GM12892 (cell line): ENCODE measurements at regions not wholly inside any gene's neighbourhood (a gene's known extent, or its start where the extent isn't known, plus 50 kb on each side); places are given as distances from the start of the nearest gene placed in this dataset.

Experiments
- POLR2A ChIP-seq: IDR thresholded peaks from 2 replicates; pipeline ENCODE4 v1.6.1; 2011; ENCODE audit warnings: low read depth, low read length, control low read depth
- POLR2AphosphoS5 ChIP-seq: IDR thresholded peaks from 2 replicates; pipeline ENCODE4 v1.6.1; 2011; ENCODE audit warnings: low read depth, low read length, control low read depth
- TAF1 ChIP-seq: IDR thresholded peaks from 2 replicates; pipeline ENCODE4 v1.6.1; 2011; ENCODE audit warnings: low read depth, mild to moderate bottlenecking, control low read depth, low read length, borderline replicate concordance

GRCh38 chr11:41999066-41999465 lies 539.6 kb upstream of the LRRC4C start:
- no peak for TF ChIP-seq POLR2AphosphoS5
- no peak for TF ChIP-seq POLR2A
- TF ChIP-seq TAF1, result no peak
